Adrenal gland (tissue), 9 donors: ENCODE measurements at regions not wholly inside any gene's neighbourhood (a gene's known extent, or its start where the extent isn't known, plus 50 kb on each side); places are given as distances from the start of the nearest gene placed in this dataset.

ENCODE experiments used
- DNase-seq, 7 donors: peaks; one replicate each; pipeline ENCODE4 v3.0.0-alpha.2; 2019 to 2020
- H3K27ac ChIP-seq, 5 donors: fragments of 200-600 bp; sonication (generic) in 4 of 5; 1 replicate in 3 of 5; 2 replicates in 2 of 5; pipeline versions ENCODE4 v1.5.1 to v1.8.0; 2016 to 2020; ENCODE audit warnings: mild to moderate bottlenecking in 1 of 5
- H3K27me3 ChIP-seq: fragments of 200-600 bp; 2 replicates; pipeline ENCODE4 v1.8.0; 2021
- H3K36me3 ChIP-seq, 2 donors: fragments of 200-600 bp; replicated peaks in 1 of 2; 1 replicate in 1 of 2; 2 replicates in 1 of 2; pipeline versions ENCODE4 v1.5.1 to v1.8.0; 2018 to 2022
- H3K4me1 ChIP-seq, 2 donors: fragments of 200-600 bp; replicated peaks in 1 of 2; 1 replicate in 1 of 2; 2 replicates in 1 of 2; pipeline versions ENCODE4 v1.5.1 to v1.8.0; 2018 to 2021
- H3K4me3 ChIP-seq, 4 donors: fragments of 200-600 bp; sonication (generic) in 3 of 4; one replicate each; pipeline ENCODE4 v1.5.1; 2016 to 2018
- H3K9me3 ChIP-seq, 3 donors: fragments of 200-600 bp; sonication (generic) in 1 of 3; replicated peaks in 1 of 3; 1 replicate in 2 of 3; 2 replicates in 1 of 3; pipeline versions ENCODE4 v1.5.1 to v1.8.0; 2016 to 2021
- POLR2A ChIP-seq, 2 donors: fragments of 450-650 bp; IDR thresholded peaks; one replicate each; pipeline ENCODE4 v1.6.1; 2017; ENCODE audit warnings: antibody characterized with exemption in 2 of 2, mild to moderate bottlenecking in 2 of 2, moderate library complexity in 1 of 2
- WGBS, 4 donors: extraction: QIAGEN DNeasy Blood & Tissue Kit in 2 of 4; methylation state at CpG; one replicate each; pipeline versions ENCODE4 v1.1.5 to v1.1.7; 2013 to 2017; 5-methylcytosine and 5-hydroxymethylcytosine counted together
- intact Hi-C, 2 donors: fragments of 100-400 bp; cut with DNase I; formaldehyde crosslinking; loops; one replicate each; pipeline versions ENCODE4 v1.14.1 to v1.15.0; 2022 to 2023
- TF ChIP-seq, protein P1 (sequence below), 6 experiments: fragments of 450-650 bp in 4 of 6; fragments of 200-600 bp in 2 of 6; sonication (generic) in 1 of 6; IDR thresholded peaks; 1 replicate in 5 of 6; 2 replicates in 1 of 6; pipeline versions ENCODE4 v1.5.1 to v1.8.0; 2016 to 2021; ENCODE audit warnings: antibody characterized with exemption in 6 of 6, mild to moderate bottlenecking in 2 of 6, moderate library complexity in 1 of 6
- donor health status: healthy with polysubstance abuse.
- donor health status: Bipolar disorder and iron deficiency.
- donor health status: DM: yes; HTN: yes; CAD: no.
- donor health status: DM: no; HTN: no; CAD: no.
- donor health status: DM: no; HTN: no; CAD: no.

DNA sequence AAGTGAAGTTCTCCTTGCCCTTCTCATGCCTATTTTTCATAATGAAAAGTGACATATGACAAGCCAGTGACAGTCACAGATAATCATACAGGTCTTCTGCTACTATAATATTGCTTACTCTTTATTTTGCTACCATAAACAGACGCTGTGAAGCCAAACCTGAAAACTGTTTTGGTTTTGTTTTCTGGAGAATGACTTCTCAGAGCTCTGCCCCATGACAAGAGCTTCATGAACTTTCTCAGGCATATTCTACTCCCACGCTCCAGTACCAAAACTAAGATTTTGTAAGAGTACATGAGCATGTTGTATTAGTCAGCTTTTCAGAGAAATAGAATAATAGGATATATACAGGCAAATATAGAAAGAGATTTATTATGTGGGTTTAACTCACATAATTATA is 64.3 kb upstream of the VTCN1 start:
- TF ChIP-seq, protein P1, sequence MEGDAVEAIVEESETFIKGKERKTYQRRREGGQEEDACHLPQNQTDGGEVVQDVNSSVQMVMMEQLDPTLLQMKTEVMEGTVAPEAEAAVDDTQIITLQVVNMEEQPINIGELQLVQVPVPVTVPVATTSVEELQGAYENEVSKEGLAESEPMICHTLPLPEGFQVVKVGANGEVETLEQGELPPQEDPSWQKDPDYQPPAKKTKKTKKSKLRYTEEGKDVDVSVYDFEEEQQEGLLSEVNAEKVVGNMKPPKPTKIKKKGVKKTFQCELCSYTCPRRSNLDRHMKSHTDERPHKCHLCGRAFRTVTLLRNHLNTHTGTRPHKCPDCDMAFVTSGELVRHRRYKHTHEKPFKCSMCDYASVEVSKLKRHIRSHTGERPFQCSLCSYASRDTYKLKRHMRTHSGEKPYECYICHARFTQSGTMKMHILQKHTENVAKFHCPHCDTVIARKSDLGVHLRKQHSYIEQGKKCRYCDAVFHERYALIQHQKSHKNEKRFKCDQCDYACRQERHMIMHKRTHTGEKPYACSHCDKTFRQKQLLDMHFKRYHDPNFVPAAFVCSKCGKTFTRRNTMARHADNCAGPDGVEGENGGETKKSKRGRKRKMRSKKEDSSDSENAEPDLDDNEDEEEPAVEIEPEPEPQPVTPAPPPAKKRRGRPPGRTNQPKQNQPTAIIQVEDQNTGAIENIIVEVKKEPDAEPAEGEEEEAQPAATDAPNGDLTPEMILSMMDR (IDR thresholded peaks at IDR 0.05), result no peak
- TF ChIP-seq POLR2A (IDR thresholded peaks at IDR 0.05), result no peak
- DNase-seq, result no peak
- Histone ChIP-seq H3K27me3 (no peaks in the 10 kb centered on the region), H3K4me3 (no peak overlapping the region), H3K27ac (no peak overlapping the region), H3K9me3 (no peaks in the 10 kb centered on the region), H3K4me1 (no peaks in the 10 kb centered on the region), H3K36me3 (no peaks in the 10 kb centered on the region)
- intact Hi-C loops, result no loop called here
- WGBS, 4 donors, result 71 to 79% (median 77%) methylated on average over 2 of the region's 2 CpGs

DNA sequence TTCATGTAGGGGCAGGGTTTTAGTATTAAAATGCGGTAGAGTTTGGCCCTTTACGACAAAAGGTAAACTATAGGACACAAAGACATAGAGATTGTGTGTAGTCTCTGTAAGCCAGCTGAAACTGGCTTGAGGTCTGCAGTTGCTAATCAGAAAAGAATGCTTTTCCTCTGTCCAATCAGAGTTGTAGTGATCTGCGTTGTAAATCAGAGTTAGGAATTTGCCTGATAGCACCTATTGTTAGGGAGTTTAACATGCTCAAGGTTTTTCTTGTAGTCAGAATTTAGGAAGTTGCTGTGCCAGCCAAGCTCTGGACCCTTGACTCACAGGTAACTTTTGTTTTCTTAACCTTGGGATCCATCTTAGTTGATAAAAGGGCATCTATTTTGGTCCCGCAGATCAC is 61.2 kb upstream of the VTCN1 start:
- Histone ChIP-seq H3K4me3 (no peak overlapping the region), H3K9me3 (no peaks in the 10 kb centered on the region), H3K27ac (no peak overlapping the region), H3K36me3 (no peaks in the 10 kb centered on the region), H3K27me3 (no peaks in the 10 kb centered on the region), H3K4me1 (no peaks in the 10 kb centered on the region)
- WGBS, 4 donors, result 59 to 70% (median 64%) methylated on average over 4 of the region's 4 CpGs
- intact Hi-C loops, result no loop called here
- TF ChIP-seq, protein P1 (IDR thresholded peaks at IDR 0.05), result no peak
- DNase-seq, result no peak

DNA sequence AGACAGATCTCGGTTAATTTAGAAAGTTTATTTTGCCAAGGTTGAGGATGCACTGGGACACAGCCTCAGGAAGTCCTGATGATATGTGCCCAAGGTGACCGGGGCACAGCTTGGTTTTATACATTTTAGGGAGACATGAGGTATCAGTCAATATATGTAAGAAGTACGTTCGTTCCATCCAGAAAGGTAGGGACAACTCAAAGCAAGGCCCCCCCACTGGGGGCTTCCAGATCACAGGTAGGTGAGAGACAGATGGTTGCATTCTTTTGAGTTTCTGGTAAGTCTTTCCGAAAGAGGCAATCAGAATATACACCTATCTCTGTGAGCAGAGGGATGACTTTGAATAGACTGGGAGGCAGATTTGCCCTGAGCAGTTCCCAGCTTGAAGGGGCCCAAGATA is 60.4 kb upstream of the VTCN1 start:
- no peak for DNase-seq
- no peaks in the 10 kb centered on the region for H3K36me3 ChIP-seq
- H3K9me3 ChIP-seq, result no peaks in the 10 kb centered on the region
- intact Hi-C loops, result no loop called here
- no peak overlapping the region for H3K4me3 ChIP-seq
- H3K27me3 ChIP-seq, result no peaks in the 10 kb centered on the region
- WGBS, 4 donors, result 84 to 87% (median 85%) methylated on average over 5 of the region's 5 CpGs
- no peak for TF ChIP-seq POLR2A (IDR thresholded peaks at IDR 0.05)
- TF ChIP-seq, protein P1 (IDR thresholded peaks at IDR 0.05), result no peak
- H3K27ac ChIP-seq, result no peak overlapping the region
- H3K4me1 ChIP-seq, result no peaks in the 10 kb centered on the region

DNA sequence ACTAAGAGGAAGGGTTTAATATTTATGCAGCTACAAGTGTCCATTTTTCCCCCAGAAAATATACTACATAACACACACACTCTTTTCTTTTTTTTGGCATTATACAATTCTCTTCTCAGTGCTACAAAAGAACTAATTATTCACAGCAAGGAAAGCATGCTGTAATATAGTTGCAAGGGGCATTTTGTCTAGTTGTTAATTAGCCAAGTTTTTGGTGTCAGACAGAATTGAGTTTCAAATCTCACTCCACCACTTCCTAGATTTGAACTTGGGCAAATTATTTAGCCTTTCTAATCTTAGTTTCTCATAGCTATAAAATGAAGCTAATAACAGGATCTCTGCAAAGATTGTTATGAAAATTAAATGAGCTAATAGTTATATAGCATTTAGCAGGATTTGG is 60.0 kb upstream of the VTCN1 start:
- Histone ChIP-seq H3K4me1 (no peaks in the 10 kb centered on the region), H3K9me3 (no peaks in the 10 kb centered on the region), H3K27me3 (no peaks in the 10 kb centered on the region), H3K36me3 (no peaks in the 10 kb centered on the region), H3K4me3 (no peak overlapping the region), H3K27ac (no peak overlapping the region)
- intact Hi-C loops, result no loop called here
- DNase-seq, result no peak
- TF ChIP-seq POLR2A (IDR thresholded peaks at IDR 0.05), result no peak
- TF ChIP-seq, protein P1 (IDR thresholded peaks at IDR 0.05), result no peak
